GM21786 (cell line): ENCODE measurements at regions not wholly inside any gene's neighbourhood (a gene's known extent, or its start where the extent isn't known, plus 50 kb on each side); places are given as distances from the start of the nearest gene placed in this dataset.

Experiments
- ATAC-seq: cut with Tn5 transposase; IDR thresholded peaks from one replicate; pipeline ENCODE4 v1.9.1; 2021; ENCODE audit not compliant: unreplicated experiment

GRCh38 chr13:83618966-83619365, 263.3 kb downstream of the SLITRK1 start:
- ATAC-seq, result no peak

- ATAC-seq, result no peak
Measured at GRCh38 chr13:83613524-83613923, 268.8 kb downstream of the SLITRK1 start.

DNA sequence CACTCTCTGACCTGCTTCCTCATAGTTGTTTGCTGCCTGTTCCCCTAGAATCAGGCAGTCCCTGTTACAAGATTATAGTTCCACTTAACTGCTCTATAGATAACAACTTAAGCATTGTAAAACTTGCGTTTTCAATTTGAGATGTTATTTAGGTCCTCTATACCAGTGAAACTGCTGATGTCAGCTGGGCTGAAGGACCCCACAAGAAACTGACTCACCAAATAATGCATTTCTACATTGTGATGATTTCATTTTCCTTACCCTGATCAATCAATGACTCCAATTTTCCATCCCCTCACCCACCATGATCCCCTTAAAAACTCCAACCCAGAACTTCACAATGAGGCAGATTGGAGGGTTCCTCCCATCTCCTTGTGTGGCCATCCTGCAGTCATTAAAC, 280.7 kb downstream of the SLITRK1 start:
- ATAC-seq, result no peak

DNA sequence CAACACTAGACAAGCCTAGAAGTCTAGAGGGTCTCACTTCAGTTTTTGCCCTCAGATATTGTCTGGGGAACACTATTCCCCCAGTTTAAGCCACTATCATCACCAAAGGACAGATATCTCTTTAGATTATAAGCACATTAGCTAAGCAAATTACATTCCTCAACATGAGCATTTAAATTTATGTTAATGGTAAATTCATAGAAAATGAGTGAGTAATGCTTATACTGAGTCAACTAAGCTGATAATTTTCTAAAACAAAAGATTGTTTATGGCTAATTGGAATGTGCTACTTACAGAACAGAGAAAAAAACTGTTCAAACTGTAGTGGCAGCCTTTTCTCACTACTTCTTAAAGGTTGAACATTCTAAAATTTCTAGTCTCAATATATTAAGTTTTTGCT, 290.2 kb downstream of the SLITRK1 start:
- ATAC-seq, result no peak

GRCh38 chr13:83589814-83590213, 292.5 kb downstream of the SLITRK1 start:
- no peak for ATAC-seq

DNA sequence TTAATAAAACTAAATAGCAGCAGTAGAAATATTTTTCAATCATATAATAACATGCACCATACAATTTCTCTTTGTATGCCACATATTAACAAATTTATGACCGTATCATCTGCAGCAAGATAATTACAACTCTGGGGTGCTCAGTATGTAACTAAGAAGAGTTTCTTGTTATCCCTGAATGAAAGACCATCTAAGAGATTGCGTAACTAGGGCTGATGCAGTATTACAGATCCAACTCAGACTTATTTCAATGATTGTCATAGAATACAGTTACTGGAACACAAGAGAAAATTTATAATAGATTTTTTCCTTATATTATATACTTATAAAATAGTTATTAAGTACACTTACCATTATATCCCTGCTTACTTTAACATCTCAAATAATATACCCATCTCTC, 305.1 kb downstream of the SLITRK1 start:
- ATAC-seq, result no peak

DNA sequence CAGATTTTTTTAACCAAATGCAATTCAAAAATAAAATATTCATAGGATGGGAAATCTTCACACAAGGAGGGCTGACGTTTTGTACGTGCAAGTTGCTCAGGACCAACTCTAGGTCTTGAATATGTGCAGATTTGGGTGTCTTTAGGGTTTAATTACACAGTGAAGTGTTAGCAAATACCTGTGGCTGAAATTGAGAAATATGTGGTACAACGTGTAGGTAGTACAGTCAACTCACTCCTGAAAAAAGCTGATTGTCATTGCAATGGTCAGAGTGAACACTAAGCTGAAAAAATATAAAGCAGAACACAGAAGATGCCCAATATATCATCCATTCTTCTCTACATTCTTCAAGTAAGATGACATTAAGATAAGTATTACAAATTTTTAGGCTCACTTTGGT, 314.3 kb downstream of the SLITRK1 start:
- peak; percentile 42 for ATAC-seq

- no peak for ATAC-seq
Measured at GRCh38 chr13:83563499-83563898, 318.8 kb downstream of the SLITRK1 start.

- no peak for ATAC-seq
Measured at GRCh38 chr13:83557845-83558244, 324.4 kb downstream of the SLITRK1 start.

DNA sequence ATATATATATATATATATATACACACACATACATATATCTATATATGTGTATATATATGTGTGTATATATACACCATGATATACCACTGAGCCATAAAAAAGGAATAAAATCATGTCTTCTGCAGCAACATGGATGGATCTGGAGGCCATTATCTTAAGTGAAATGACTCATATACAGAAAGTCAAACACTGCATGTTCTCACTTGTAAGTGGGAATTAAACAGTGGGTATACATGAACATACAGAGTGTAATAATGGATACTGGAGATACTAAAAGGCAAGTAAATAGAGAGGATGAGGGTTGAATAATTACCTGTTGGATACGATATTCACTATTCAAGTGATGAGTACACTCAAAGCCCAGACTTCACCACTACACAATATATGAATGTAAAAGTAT, 332.6 kb downstream of the SLITRK1 start:
- no peak for ATAC-seq

GRCh38 chr13:83547043-83547442, 335.2 kb downstream of the SLITRK1 start:
- no peak for ATAC-seq

- no peak for ATAC-seq
Measured at GRCh38 chr13:83546476-83546875, 335.8 kb downstream of the SLITRK1 start.

DNA sequence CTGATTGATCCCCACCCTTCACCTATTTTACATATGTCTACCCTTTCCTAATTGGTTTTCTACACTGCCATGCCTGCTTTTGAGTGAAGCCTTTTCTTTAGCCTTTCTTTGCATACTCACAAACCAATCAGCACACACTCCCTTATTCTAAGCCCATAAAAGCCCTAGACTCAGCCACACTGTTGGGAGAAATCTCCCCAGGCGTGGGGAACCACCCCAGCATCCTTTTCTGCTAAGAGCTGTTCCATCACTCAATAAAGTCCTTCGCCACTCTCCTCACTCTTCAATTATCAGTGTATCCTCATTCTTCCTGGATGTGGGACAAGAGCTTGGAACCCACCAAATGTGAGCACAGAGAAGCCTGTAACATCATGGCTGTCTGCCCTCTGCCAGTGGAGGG, 343.6 kb downstream of the SLITRK1 start:
- no peak for ATAC-seq

- ATAC-seq, result no peak
Measured at GRCh38 chr13:83536941-83537340, 345.3 kb downstream of the SLITRK1 start.

DNA sequence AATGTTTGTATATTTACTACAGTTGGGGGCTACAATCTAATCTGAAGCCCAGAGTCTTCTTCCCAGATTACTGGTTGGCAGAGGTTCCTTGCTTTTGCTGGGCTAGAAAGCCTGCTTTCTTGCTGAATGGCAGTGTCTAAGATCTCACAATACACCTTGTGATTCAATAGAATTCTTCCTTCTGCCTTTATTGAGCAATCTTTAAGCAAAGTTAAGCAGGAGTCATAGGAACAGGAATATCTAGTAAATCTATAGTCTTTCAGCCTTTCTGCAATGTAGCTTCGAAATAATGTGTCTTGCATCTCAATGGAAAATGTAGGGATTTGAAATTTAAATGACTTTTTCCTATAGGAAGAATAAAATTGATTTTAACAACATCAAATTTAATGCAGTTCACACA, 346.1 kb downstream of the SLITRK1 start:
- no peak for ATAC-seq

- ATAC-seq, result no peak
Measured at GRCh38 chr13:83532809-83533208, 349.5 kb downstream of the SLITRK1 start.

DNA sequence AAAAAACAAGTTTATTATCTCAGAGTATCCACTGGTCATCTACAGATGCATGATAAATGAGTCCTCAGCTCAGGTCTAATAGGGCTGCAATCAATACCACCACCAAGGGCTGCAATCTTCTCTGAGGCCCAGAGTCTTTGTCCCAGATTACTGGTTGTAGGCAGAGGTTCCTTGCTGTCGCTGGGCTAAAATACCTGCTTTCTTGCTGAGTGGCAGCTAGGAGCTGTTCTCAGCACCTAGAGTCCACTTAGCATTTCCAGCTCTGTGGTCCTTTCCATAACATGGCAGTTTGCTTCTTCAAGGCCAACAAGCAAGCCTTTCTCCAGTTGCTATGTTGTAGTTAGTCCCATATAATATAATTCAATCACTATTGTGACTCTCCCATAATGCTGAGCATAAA, 351.3 kb downstream of the SLITRK1 start:
- ATAC-seq, result no peak

DNA sequence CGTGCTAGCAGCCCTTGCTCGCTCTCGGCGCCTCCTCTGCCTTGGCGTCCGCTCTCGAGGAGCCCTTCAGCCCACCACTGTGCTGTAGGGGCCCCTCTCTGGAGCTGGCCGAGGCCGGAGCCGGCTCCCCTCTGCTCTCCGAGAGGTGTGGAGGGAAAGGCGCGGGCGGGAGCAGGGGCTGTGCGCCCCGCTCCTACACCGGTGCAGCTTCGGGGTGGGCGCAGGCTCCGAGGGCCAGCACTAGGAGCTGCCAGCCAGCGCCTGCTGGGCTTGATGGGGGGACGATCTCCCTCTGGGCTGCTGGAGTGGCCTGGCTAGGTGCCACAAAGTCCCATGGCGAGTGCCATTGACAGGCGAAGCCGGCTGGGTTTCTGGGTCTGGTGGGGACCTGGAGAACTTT, 365.5 kb downstream of the SLITRK1 start:
- ATAC-seq, result no peak

- ATAC-seq, result no peak
Measured at GRCh38 chr13:83515268-83516015, 366.8 kb downstream of the SLITRK1 start.

GRCh38 chr13:83508771-83509301, 373.4 kb downstream of the SLITRK1 start:
- ATAC-seq, result no peak

GRCh38 chr13:83503424-83503823, 378.9 kb downstream of the SLITRK1 start:
- ATAC-seq, result no peak

DNA sequence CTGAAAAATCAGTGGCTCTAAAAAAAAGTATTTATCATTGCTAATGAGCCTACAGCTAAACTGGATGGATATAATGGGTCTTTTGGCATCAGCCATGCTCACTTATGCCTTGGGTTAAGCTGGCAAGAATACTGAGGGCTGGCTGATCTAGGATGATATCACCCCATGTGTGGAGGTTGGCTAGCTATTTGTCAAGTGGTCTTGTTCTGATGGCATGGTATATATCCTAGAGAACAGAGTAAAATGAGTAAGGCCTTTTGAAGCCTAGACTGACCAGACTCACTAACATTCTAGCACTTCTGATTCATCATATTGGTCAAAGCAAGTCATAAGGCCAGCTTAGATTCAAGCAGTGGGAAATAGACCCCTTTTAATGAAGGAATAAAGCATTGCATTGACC, 383.0 kb downstream of the SLITRK1 start:
- ATAC-seq, result no peak
